LNCAP (cell line): ENCODE measurements at regions not wholly inside any gene's neighbourhood (a gene's known extent, or its start where the extent isn't known, plus 50 kb on each side); places are given as distances from the start of the nearest gene placed in this dataset.

Experiments
- CTCF ChIP-seq: fragments of 450-650 bp; IDR thresholded peaks from 2 replicates; pipeline ENCODE4 v1.5.1; 2017; ENCODE audit warnings: mild to moderate bottlenecking

- no peak for TF ChIP-seq CTCF
Observed at GRCh38 chr22:47849576-47849975, 1087.1 kb downstream of the TBC1D22A start.

- no peak for TF ChIP-seq CTCF
Observed at GRCh38 chr22:47848184-47848920, 1085.9 kb downstream of the TBC1D22A start.

- no peak for TF ChIP-seq CTCF
Observed at GRCh38 chr22:47847131-47847890, 1084.9 kb downstream of the TBC1D22A start.

- TF ChIP-seq CTCF: no peak
Observed at GRCh38 chr22:47846206-47846605, 1083.8 kb downstream of the TBC1D22A start.

- TF ChIP-seq CTCF: no peak
Observed at GRCh38 chr22:47842119-47842518, 1079.7 kb downstream of the TBC1D22A start.

GRCh38 chr22:47841156-47841555 lies 1078.7 kb downstream of the TBC1D22A start:
- no peak for TF ChIP-seq CTCF

- no peak for TF ChIP-seq CTCF
Observed at GRCh38 chr22:47839595-47840227, 1077.3 kb downstream of the TBC1D22A start.
